NCI-H2171 treated with DMSO at 0.1 percent for 48 hours (cell line): ENCODE measurements at regions not wholly inside any gene's neighbourhood (a gene's known extent, or its start where the extent isn't known, plus 50 kb on each side); places are given as distances from the start of the nearest gene placed in this dataset.

Experiments used
- DNase-seq: peaks from one replicate; lab custom pipeline; 2025; lab: John Stamatoyannopoulos, UW

GRCh38 chr19:28843761-28844492, 369.0 kb downstream of the UQCRFS1 start:
- no peak for DNase-seq

- no peak for DNase-seq
Observed at GRCh38 chr19:28841531-28841930, 371.4 kb downstream of the UQCRFS1 start.

- DNase-seq, result no peak
Observed at GRCh38 chr19:28840891-28841290, 372.1 kb downstream of the UQCRFS1 start.

- DNase-seq, result no peak
Observed at GRCh38 chr19:28839455-28839854, 373.5 kb downstream of the UQCRFS1 start.

- no peak for DNase-seq
Observed at GRCh38 chr19:28838909-28839308, 374.0 kb downstream of the UQCRFS1 start.

- no peak for DNase-seq
Observed at GRCh38 chr19:28836421-28836820, 376.5 kb downstream of the UQCRFS1 start.

GRCh38 chr19:28834996-28835395, 378.0 kb downstream of the UQCRFS1 start:
- DNase-seq, result no peak

- no peak for DNase-seq
Observed at GRCh38 chr19:28831462-28831861, 381.5 kb downstream of the UQCRFS1 start.

GRCh38 chr19:28829762-28830161, 383.2 kb downstream of the UQCRFS1 start:
- no peak for DNase-seq

GRCh38 chr19:28829359-28829758, 383.6 kb downstream of the UQCRFS1 start:
- DNase-seq, result no peak

GRCh38 chr19:28828276-28828870, 384.6 kb downstream of the UQCRFS1 start:
- no peak for DNase-seq

GRCh38 chr19:28827382-28827781, 385.6 kb downstream of the UQCRFS1 start:
- no peak for DNase-seq

GRCh38 chr19:28823338-28823961, 389.5 kb downstream of the UQCRFS1 start:
- no peak for DNase-seq

GRCh38 chr19:28820289-28820688, 392.7 kb downstream of the UQCRFS1 start:
- DNase-seq, result no peak

- DNase-seq, result no peak
Observed at GRCh38 chr19:28815257-28815656, 397.7 kb downstream of the UQCRFS1 start.

GRCh38 chr19:28794301-28794700, 418.6 kb downstream of the UQCRFS1 start:
- DNase-seq, result no peak

GRCh38 chr19:28793391-28794168, 419.4 kb downstream of the UQCRFS1 start:
- DNase-seq, result no peak

GRCh38 chr19:28785971-28786370, 427.0 kb downstream of the UQCRFS1 start:
- peak; percentile 36 for DNase-seq

GRCh38 chr19:28764066-28764465, 448.9 kb downstream of the UQCRFS1 start:
- no peak for DNase-seq

GRCh38 chr19:28746478-28746877, 466.5 kb downstream of the UQCRFS1 start:
- no peak for DNase-seq

GRCh38 chr19:28744943-28745342, 468.0 kb downstream of the UQCRFS1 start:
- no peak for DNase-seq

- no peak for DNase-seq
Observed at GRCh38 chr19:28744014-28744413, 468.9 kb downstream of the UQCRFS1 start.
